Suppressor macrophage (primary cell): ENCODE measurements at regions not wholly inside any gene's neighbourhood (a gene's known extent, or its start where the extent isn't known, plus 50 kb on each side); places are given as distances from the start of the nearest gene placed in this dataset.
"Not testable (repeated sequence)": the region's sequence is repeated elsewhere in the genome, so short reads cannot be mapped to it uniquely, and the experiment has no call there.

ENCODE experiments used
- DNase-seq, 4 experiments: peaks; one replicate each; pipeline ENCODE4 v3.0.0-alpha.2; 2020 to 2022

GRCh38 chrX:50967736-50968135 lies 57.2 kb downstream of the BMP15 start:
- no peak for DNase-seq

GRCh38 chrX:50968871-50969635 lies 58.5 kb downstream of the BMP15 start:
- not testable (repeated sequence) for DNase-seq

GRCh38 chrX:50971395-50971794 lies 60.9 kb downstream of the BMP15 start:
- peak; percentile 26 to 58 (median 47) for DNase-seq

- peak in 2 of 4 experiments; percentile 24 to 34 for DNase-seq
Observed at GRCh38 chrX:50973199-50973598, 62.7 kb downstream of the BMP15 start.

- DNase-seq = peak in 1 of 4 experiments; percentile 3
Observed at GRCh38 chrX:50978920-50979682, 68.6 kb downstream of the BMP15 start.

GRCh38 chrX:50980251-50980650 lies 69.7 kb downstream of the BMP15 start:
- DNase-seq = no peak

GRCh38 chrX:50988649-50989048 lies 78.1 kb downstream of the BMP15 start:
- DNase-seq = peak; percentile 11 to 47 (median 27)

- no peak for DNase-seq
Observed at GRCh38 chrX:50996930-50997329, 86.4 kb downstream of the BMP15 start.

GRCh38 chrX:51000384-51000783 lies 89.8 kb downstream of the BMP15 start:
- not testable (repeated sequence) for DNase-seq

GRCh38 chrX:51001733-51002632 lies 91.4 kb downstream of the BMP15 start:
- DNase-seq = not testable (repeated sequence)

- no peak for DNase-seq
Observed at GRCh38 chrX:51006064-51006463, 95.5 kb downstream of the BMP15 start.

GRCh38 chrX:51024106-51024696 lies 113.7 kb downstream of the BMP15 start:
- DNase-seq = no peak

GRCh38 chrX:51026862-51027261 lies 116.3 kb downstream of the BMP15 start:
- no peak for DNase-seq

GRCh38 chrX:51035746-51036145 lies 125.2 kb downstream of the BMP15 start:
- DNase-seq = no peak

- no peak for DNase-seq
Observed at GRCh38 chrX:51047950-51048349, 137.4 kb downstream of the BMP15 start.

GRCh38 chrX:51053741-51054140 lies 143.2 kb downstream of the BMP15 start:
- DNase-seq = no peak

- DNase-seq = no peak
Observed at GRCh38 chrX:51098046-51098445, 187.5 kb downstream of the BMP15 start.

- not testable (repeated sequence) for DNase-seq
Observed at GRCh38 chrX:51119058-51119926, 208.8 kb downstream of the BMP15 start.

- DNase-seq = not testable (repeated sequence)
Observed at GRCh38 chrX:51125743-51126142, 206.9 kb upstream of the NUDT10 start.

GRCh38 chrX:51144828-51145442 lies 187.7 kb upstream of the NUDT10 start:
- DNase-seq = peak; percentile 13 to 55 (median 38)

- no peak for DNase-seq
Observed at GRCh38 chrX:51148848-51149247, 183.8 kb upstream of the NUDT10 start.
